ENCODE measurements at regions not wholly inside any gene's neighbourhood (a gene's known extent, or its start where the extent isn't known, plus 50 kb on each side); places are given as distances from the start of the nearest gene placed in this dataset.

GRCh38 chr3:27632431-27633223 is 89.5 kb downstream of the EOMES start:
- Histone ChIP-seq H3K27ac (ENCODE audit: low read depth, low read length) (peak overlapping the region; percentile 40), H3K27me3 (ENCODE audit: control insufficient read depth, insufficient read depth, low read length) (no peaks in the 10 kb centered on the region), H3K4me3 (ENCODE audit: low read depth, low read length) (peak overlapping the region; percentile 50), H3K4me1 (ENCODE audit: control insufficient read depth, insufficient read depth, low read length) (peaks cover 4% of the 10 kb centered on the region), H3K36me3 (ENCODE audit: control insufficient read depth, insufficient read depth, low read length) (no peaks in the 10 kb centered on the region), H3K9me3 (ENCODE audit: control insufficient read depth, insufficient read depth, low read length) (no peaks in the 10 kb centered on the region)
- peak in 5 of 6 donors; percentile 6 to 78 (median 24) for DNase-seq (ENCODE audit: low read depth in 4 of 6, low spot score in 6 of 6)
- WGBS (ENCODE audit: insufficient coverage) = 13% methylated on average over 65 of the region's 66 CpGs

DNA sequence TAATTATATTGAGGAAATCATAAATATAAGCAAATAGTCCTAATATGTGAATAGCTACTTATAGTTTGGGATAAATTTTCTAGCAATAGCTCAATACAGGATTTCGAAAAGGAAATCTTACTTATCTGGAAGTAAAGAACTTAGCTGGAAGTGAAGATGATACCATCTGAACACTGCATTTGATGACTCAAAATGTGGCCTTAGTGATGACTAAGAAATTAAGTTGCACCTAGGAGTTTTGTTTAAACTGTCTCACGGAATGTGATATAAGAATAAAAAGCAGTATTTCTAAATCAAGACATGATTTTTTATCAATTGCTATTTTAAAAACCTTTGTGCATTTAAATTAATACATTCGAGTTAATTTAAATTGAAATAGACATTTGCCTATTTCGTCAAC is 91.2 kb downstream of the EOMES start:
- Histone ChIP-seq H3K27me3 (ENCODE audit: control insufficient read depth, insufficient read depth, low read length) (no peaks in the 10 kb centered on the region), H3K4me3 (ENCODE audit: low read depth, low read length) (no peak overlapping the region), H3K9me3 (ENCODE audit: control insufficient read depth, insufficient read depth, low read length) (no peaks in the 10 kb centered on the region), H3K4me1 (ENCODE audit: control insufficient read depth, insufficient read depth, low read length) (peaks cover 6% of the 10 kb centered on the region), H3K36me3 (ENCODE audit: control insufficient read depth, insufficient read depth, low read length) (no peaks in the 10 kb centered on the region), H3K27ac (ENCODE audit: low read depth, low read length) (no peak overlapping the region)
- DNase-seq (ENCODE audit: low read depth in 4 of 6, low spot score in 6 of 6) = no peak
- WGBS (ENCODE audit: insufficient coverage) = no CpG with 5 or more reads among the region's 4 CpGs

GRCh38 chr3:27629366-27629765 is 92.8 kb downstream of the EOMES start:
- H3K27ac ChIP-seq (ENCODE audit: low read depth, low read length) = no peak overlapping the region
- no peak overlapping the region for H3K4me3 ChIP-seq (ENCODE audit: low read depth, low read length)
- H3K4me1 ChIP-seq (ENCODE audit: control insufficient read depth, insufficient read depth, low read length) = peaks cover 6% of the 10 kb centered on the region
- DNase-seq (ENCODE audit: low read depth in 4 of 6, low spot score in 6 of 6) = no peak
- no peaks in the 10 kb centered on the region for H3K9me3 ChIP-seq (ENCODE audit: control insufficient read depth, insufficient read depth, low read length)
- H3K36me3 ChIP-seq (ENCODE audit: control insufficient read depth, insufficient read depth, low read length) = no peaks in the 10 kb centered on the region
- WGBS (ENCODE audit: insufficient coverage) = 67% methylated on average over 1 of the region's 2 CpGs
- H3K27me3 ChIP-seq (ENCODE audit: control insufficient read depth, insufficient read depth, low read length) = no peaks in the 10 kb centered on the region

DNA sequence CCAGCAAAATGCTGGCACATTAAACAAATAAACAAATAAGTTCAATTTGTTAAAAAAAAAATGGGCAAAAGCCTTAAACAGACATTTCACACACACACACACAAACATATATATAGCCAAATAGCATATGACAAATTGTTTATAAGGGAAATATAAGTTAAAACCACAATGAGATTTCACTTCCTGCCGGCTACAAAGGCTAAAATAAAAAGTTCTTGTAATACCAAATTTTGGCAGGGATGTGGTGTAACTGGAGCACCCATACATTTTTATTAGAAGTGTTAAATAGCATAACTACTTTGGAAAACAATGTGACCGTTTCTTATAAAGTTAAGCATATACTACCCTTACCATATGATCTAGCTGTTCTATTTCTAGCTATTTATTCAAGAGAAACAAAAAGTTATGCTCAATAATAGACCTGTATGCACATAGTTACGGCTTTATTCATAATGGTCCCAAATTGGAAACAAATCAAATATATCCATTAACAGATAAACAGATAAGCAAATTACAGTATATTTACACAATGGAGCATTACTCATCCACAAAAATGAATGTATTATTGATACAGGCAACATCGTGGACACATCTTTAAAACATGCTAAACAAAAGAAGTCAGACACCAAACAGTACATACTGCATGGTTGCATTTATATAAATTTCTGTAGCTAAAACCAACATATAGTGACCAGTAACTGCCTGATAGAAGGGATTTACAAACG is 93.9 kb downstream of the EOMES start:
- peaks cover 6% of the 10 kb centered on the region for H3K4me1 ChIP-seq (ENCODE audit: control insufficient read depth, insufficient read depth, low read length)
- no peak overlapping the region for H3K27ac ChIP-seq (ENCODE audit: low read depth, low read length)
- no peaks in the 10 kb centered on the region for H3K27me3 ChIP-seq (ENCODE audit: control insufficient read depth, insufficient read depth, low read length)
- no peak for DNase-seq (ENCODE audit: low read depth in 4 of 6, low spot score in 6 of 6)
- no CpG with 5 or more reads among the region's 5 CpGs for WGBS (ENCODE audit: insufficient coverage)
- no peaks in the 10 kb centered on the region for H3K9me3 ChIP-seq (ENCODE audit: control insufficient read depth, insufficient read depth, low read length)
- H3K4me3 ChIP-seq (ENCODE audit: low read depth, low read length) = no peak overlapping the region
- no peaks in the 10 kb centered on the region for H3K36me3 ChIP-seq (ENCODE audit: control insufficient read depth, insufficient read depth, low read length)

GRCh38 chr3:27626596-27627118 is 95.5 kb downstream of the EOMES start:
- H3K27ac ChIP-seq (ENCODE audit: low read depth, low read length) = no peak overlapping the region
- peaks cover 2% of the 10 kb centered on the region for H3K4me1 ChIP-seq (ENCODE audit: control insufficient read depth, insufficient read depth, low read length)
- no peaks in the 10 kb centered on the region for H3K9me3 ChIP-seq (ENCODE audit: control insufficient read depth, insufficient read depth, low read length)
- no peak overlapping the region for H3K4me3 ChIP-seq (ENCODE audit: low read depth, low read length)
- DNase-seq (ENCODE audit: low read depth in 4 of 6, low spot score in 6 of 6) = no peak
- H3K27me3 ChIP-seq (ENCODE audit: control insufficient read depth, insufficient read depth, low read length) = no peaks in the 10 kb centered on the region
- no peaks in the 10 kb centered on the region for H3K36me3 ChIP-seq (ENCODE audit: control insufficient read depth, insufficient read depth, low read length)
- 76% methylated on average over 3 of the region's 8 CpGs for WGBS (ENCODE audit: insufficient coverage)

- Histone ChIP-seq H3K4me1 (ENCODE audit: control insufficient read depth, insufficient read depth, low read length) (peaks cover 2% of the 10 kb centered on the region), H3K36me3 (ENCODE audit: control insufficient read depth, insufficient read depth, low read length) (no peaks in the 10 kb centered on the region), H3K27ac (ENCODE audit: low read depth, low read length) (no peak overlapping the region), H3K9me3 (ENCODE audit: control insufficient read depth, insufficient read depth, low read length) (no peaks in the 10 kb centered on the region), H3K27me3 (ENCODE audit: control insufficient read depth, insufficient read depth, low read length) (no peaks in the 10 kb centered on the region), H3K4me3 (ENCODE audit: low read depth, low read length) (no peak overlapping the region)
- WGBS (ENCODE audit: insufficient coverage) = 21% methylated on average over 2 of the region's 3 CpGs
- DNase-seq (ENCODE audit: low read depth in 4 of 6, low spot score in 6 of 6) = peak in 1 of 6 donors; percentile 21
Observed at GRCh38 chr3:27625864-27626263, 96.3 kb downstream of the EOMES start.

GRCh38 chr3:27623085-27623753 is 98.9 kb downstream of the EOMES start:
- no peak overlapping the region for H3K4me3 ChIP-seq (ENCODE audit: low read depth, low read length)
- H3K36me3 ChIP-seq (ENCODE audit: control insufficient read depth, insufficient read depth, low read length) = no peaks in the 10 kb centered on the region
- H3K4me1 ChIP-seq (ENCODE audit: control insufficient read depth, insufficient read depth, low read length) = peaks cover 2% of the 10 kb centered on the region
- H3K27me3 ChIP-seq (ENCODE audit: control insufficient read depth, insufficient read depth, low read length) = no peaks in the 10 kb centered on the region
- 89% methylated on average over 3 of the region's 4 CpGs for WGBS (ENCODE audit: insufficient coverage)
- DNase-seq (ENCODE audit: low read depth in 4 of 6, low spot score in 6 of 6) = no peak
- no peaks in the 10 kb centered on the region for H3K9me3 ChIP-seq (ENCODE audit: control insufficient read depth, insufficient read depth, low read length)
- no peak overlapping the region for H3K27ac ChIP-seq (ENCODE audit: low read depth, low read length)

DNA sequence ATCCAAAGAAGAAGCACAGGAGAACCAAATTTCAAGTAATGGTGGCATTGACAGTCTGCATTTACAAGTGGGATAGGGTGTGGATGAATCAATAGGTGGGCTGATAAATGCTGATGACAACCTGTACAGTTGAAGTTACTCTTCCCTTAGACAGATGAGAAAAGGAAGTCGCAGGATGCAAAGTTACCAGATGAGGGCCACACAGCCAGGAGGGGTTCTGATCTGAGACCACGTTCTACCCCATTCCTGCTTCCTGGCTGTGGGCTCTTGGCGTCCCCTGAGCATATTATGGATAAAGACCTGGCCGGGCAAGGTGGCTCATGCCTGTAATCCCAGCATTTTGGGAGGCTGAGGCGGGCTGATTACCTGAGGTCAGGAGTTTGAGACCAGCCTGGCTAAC is 104.6 kb downstream of the EOMES start:
- H3K27me3 ChIP-seq (ENCODE audit: control insufficient read depth, insufficient read depth, low read length) = no peaks in the 10 kb centered on the region
- H3K9me3 ChIP-seq (ENCODE audit: control insufficient read depth, insufficient read depth, low read length) = no peaks in the 10 kb centered on the region
- H3K4me3 ChIP-seq (ENCODE audit: low read depth, low read length) = no peak overlapping the region
- 91% methylated on average over 5 of the region's 5 CpGs for WGBS (ENCODE audit: insufficient coverage)
- H3K36me3 ChIP-seq (ENCODE audit: control insufficient read depth, insufficient read depth, low read length) = no peaks in the 10 kb centered on the region
- no peak for DNase-seq (ENCODE audit: low read depth in 4 of 6, low spot score in 6 of 6)
- no peaks in the 10 kb centered on the region for H3K4me1 ChIP-seq (ENCODE audit: control insufficient read depth, insufficient read depth, low read length)
- no peak overlapping the region for H3K27ac ChIP-seq (ENCODE audit: low read depth, low read length)

- peak in 1 of 6 donors; percentile 50 for DNase-seq (ENCODE audit: low read depth in 4 of 6, low spot score in 6 of 6)
- Histone ChIP-seq H3K36me3 (ENCODE audit: control insufficient read depth, insufficient read depth, low read length) (no peaks in the 10 kb centered on the region), H3K9me3 (ENCODE audit: control insufficient read depth, insufficient read depth, low read length) (no peaks in the 10 kb centered on the region), H3K4me3 (ENCODE audit: low read depth, low read length) (no peak overlapping the region), H3K27ac (ENCODE audit: low read depth, low read length) (no peak overlapping the region), H3K4me1 (ENCODE audit: control insufficient read depth, insufficient read depth, low read length) (no peaks in the 10 kb centered on the region), H3K27me3 (ENCODE audit: control insufficient read depth, insufficient read depth, low read length) (no peaks in the 10 kb centered on the region)
- 65% methylated on average over 4 of the region's 4 CpGs for WGBS (ENCODE audit: insufficient coverage)
Observed at GRCh38 chr3:27616031-27616430, 106.1 kb downstream of the EOMES start.

All from spinal cord (tissue), 9 donors.